Chondrocyte (in vitro differentiated cells): ENCODE measurements at regions not wholly inside any gene's neighbourhood (a gene's known extent, or its start where the extent isn't known, plus 50 kb on each side); places are given as distances from the start of the nearest gene placed in this dataset.
A peak's percentile ranks its signal among the peaks of the same experiment; 100 is the strongest.

ENCODE experiments used
- DNase-seq: peaks from one replicate; pipeline ENCODE4 v3.0.0; 2021; ENCODE audit warnings: mixed read lengths, low spot score
- H3K27ac Mint-ChIP-seq: one replicate; pipeline ENCODE4 v1.8.0; 2021; ENCODE audit warnings: mild to moderate bottlenecking, moderate library complexity, mixed read lengths; ENCODE audit not compliant: unreplicated experiment
- H3K27me3 Mint-ChIP-seq: 2 replicates; pipeline ENCODE4 v1.8.0; 2021; ENCODE audit warnings: low read depth, mixed read lengths
- H3K36me3 Mint-ChIP-seq: 2 replicates; pipeline ENCODE4 v1.8.0; 2021; ENCODE audit warnings: low read depth, mixed read lengths
- H3K4me1 Mint-ChIP-seq: 2 replicates; pipeline ENCODE4 v1.8.0; 2021; ENCODE audit warnings: low read depth, mild to moderate bottlenecking, mixed read lengths
- H3K4me3 Mint-ChIP-seq: one replicate; pipeline ENCODE4 v1.8.0; 2021; ENCODE audit warnings: mild to moderate bottlenecking, moderate library complexity, mixed read lengths; ENCODE audit not compliant: unreplicated experiment
- H3K9me3 Mint-ChIP-seq: 2 replicates; pipeline ENCODE4 v1.8.0; 2021; ENCODE audit warnings: low read depth, mixed read lengths
- CTCF ChIP-seq: fragments of 200-600 bp; sonication (generic); IDR thresholded peaks from 2 replicates; pipeline ENCODE4 v1.5.0; 2021; ENCODE audit warnings: antibody characterized with exemption, mild to moderate bottlenecking, moderate library complexity

- Mint-ChIP-seq H3K9me3 (no peaks in the 10 kb centered on the region), H3K4me3 (no peak overlapping the region), H3K4me1 (peaks cover 24% of the 10 kb centered on the region), H3K27ac (no peak overlapping the region), H3K36me3 (no peaks in the 10 kb centered on the region), H3K27me3 (no peaks in the 10 kb centered on the region)
- no peak for TF ChIP-seq CTCF
- no peak for DNase-seq
These were observed 126.3 kb downstream of the ADAMTS15 start for GRCh38 chr11:130574740-130575139.

- Mint-ChIP-seq H3K4me3 (no peak overlapping the region), H3K9me3 (no peaks in the 10 kb centered on the region), H3K27me3 (no peaks in the 10 kb centered on the region), H3K4me1 (peaks cover 38% of the 10 kb centered on the region), H3K36me3 (no peaks in the 10 kb centered on the region), H3K27ac (no peak overlapping the region)
- no peak for DNase-seq
- TF ChIP-seq CTCF: no peak
These were observed 127.7 kb downstream of the ADAMTS15 start for GRCh38 chr11:130576146-130576545.

- TF ChIP-seq CTCF: no peak
- Mint-ChIP-seq H3K4me3 (no peak overlapping the region), H3K27me3 (no peaks in the 10 kb centered on the region), H3K9me3 (no peaks in the 10 kb centered on the region), H3K36me3 (no peaks in the 10 kb centered on the region), H3K4me1 (peaks cover 56% of the 10 kb centered on the region), H3K27ac (peak overlapping the region; percentile 20)
- no peak for DNase-seq
These were observed 130.4 kb downstream of the ADAMTS15 start for GRCh38 chr11:130578738-130579368.

GRCh38 chr11:130580372-130580771 lies 131.9 kb downstream of the ADAMTS15 start:
- H3K4me3 Mint-ChIP-seq: no peak overlapping the region

GRCh38 chr11:130580891-130581492 lies 132.5 kb downstream of the ADAMTS15 start:
- no peaks in the 10 kb centered on the region for H3K9me3 Mint-ChIP-seq
- TF ChIP-seq CTCF: no peak
- no peaks in the 10 kb centered on the region for H3K27me3 Mint-ChIP-seq
- no peaks in the 10 kb centered on the region for H3K36me3 Mint-ChIP-seq
- DNase-seq: no peak
- no peak overlapping the region for H3K4me3 Mint-ChIP-seq
- H3K4me1 Mint-ChIP-seq: peaks cover 72% of the 10 kb centered on the region
- peak overlapping the region; percentile 97 for H3K27ac Mint-ChIP-seq

More at GRCh38 chr11:130580372-130580771, 131.9 kb downstream of the ADAMTS15 start:
- no peak for DNase-seq
- Mint-ChIP-seq H3K4me1 (peaks cover 68% of the 10 kb centered on the region), H3K27me3 (no peaks in the 10 kb centered on the region), H3K9me3 (no peaks in the 10 kb centered on the region), H3K27ac (peak overlapping the region; percentile 97), H3K36me3 (no peaks in the 10 kb centered on the region)
- TF ChIP-seq CTCF: no peak
